ENCODE measurements at regions not wholly inside any gene's neighbourhood (a gene's known extent, or its start where the extent isn't known, plus 50 kb on each side); places are given as distances from the start of the nearest gene placed in this dataset.

GRCh38 chr20:21801193-21801592, 95.7 kb downstream of the PAX1 start:
- Histone ChIP-seq H3K4me3 (ENCODE audit: low read length, poor library complexity, severe bottlenecking) (no peak overlapping the region), H3F3A (ENCODE audit: low read depth) (no peaks in the 10 kb centered on the region), H3K79me2 (ENCODE audit: insufficient read depth, low read length) (no peaks in the 10 kb centered on the region), H3K9me2 (replicated peaks; ENCODE audit: low read depth, low read length) (no peaks in the 10 kb centered on the region), H3K9ac (ENCODE audit: low read depth, low read length, poor library complexity, severe bottlenecking) (no peak overlapping the region), H3K27me3 (ENCODE audit: insufficient read depth, low read length, poor library complexity, severe bottlenecking) (no peaks in the 10 kb centered on the region), H4K20me1 (ENCODE audit: insufficient read depth, low read length, poor library complexity, severe bottlenecking) (no peaks in the 10 kb centered on the region), H3K9me3 (ENCODE audit: insufficient read depth, low read depth, low read length) (no peaks in the 10 kb centered on the region), H3K4me2 (ENCODE audit: low read depth, low read length, poor library complexity, severe bottlenecking) (no peak overlapping the region), H2AFZ (ENCODE audit: low read length) (no peak overlapping the region), H3K4me1 (ENCODE audit: insufficient read depth, low read length, poor library complexity, severe bottlenecking) (no peaks in the 10 kb centered on the region), H3K36me3 (ENCODE audit: insufficient read depth, low read length) (no peaks in the 10 kb centered on the region)
- no peak for TF ChIP-seq EZH2phosphoT487 (IDR thresholded peaks at IDR 0.05; ENCODE audit: borderline replicate concordance)
- TF ChIP-seq, protein P1, sequence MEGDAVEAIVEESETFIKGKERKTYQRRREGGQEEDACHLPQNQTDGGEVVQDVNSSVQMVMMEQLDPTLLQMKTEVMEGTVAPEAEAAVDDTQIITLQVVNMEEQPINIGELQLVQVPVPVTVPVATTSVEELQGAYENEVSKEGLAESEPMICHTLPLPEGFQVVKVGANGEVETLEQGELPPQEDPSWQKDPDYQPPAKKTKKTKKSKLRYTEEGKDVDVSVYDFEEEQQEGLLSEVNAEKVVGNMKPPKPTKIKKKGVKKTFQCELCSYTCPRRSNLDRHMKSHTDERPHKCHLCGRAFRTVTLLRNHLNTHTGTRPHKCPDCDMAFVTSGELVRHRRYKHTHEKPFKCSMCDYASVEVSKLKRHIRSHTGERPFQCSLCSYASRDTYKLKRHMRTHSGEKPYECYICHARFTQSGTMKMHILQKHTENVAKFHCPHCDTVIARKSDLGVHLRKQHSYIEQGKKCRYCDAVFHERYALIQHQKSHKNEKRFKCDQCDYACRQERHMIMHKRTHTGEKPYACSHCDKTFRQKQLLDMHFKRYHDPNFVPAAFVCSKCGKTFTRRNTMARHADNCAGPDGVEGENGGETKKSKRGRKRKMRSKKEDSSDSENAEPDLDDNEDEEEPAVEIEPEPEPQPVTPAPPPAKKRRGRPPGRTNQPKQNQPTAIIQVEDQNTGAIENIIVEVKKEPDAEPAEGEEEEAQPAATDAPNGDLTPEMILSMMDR (conservative IDR thresholded peaks at IDR 0.05; ENCODE audit: low read length) = no peak

- Histone ChIP-seq H3K4me1 (ENCODE audit: insufficient read depth, low read length, poor library complexity, severe bottlenecking) (no peaks in the 10 kb centered on the region), H3K9ac (ENCODE audit: low read depth, low read length, poor library complexity, severe bottlenecking) (no peak overlapping the region), H3K9me2 (replicated peaks; ENCODE audit: low read depth, low read length) (no peaks in the 10 kb centered on the region), H3K36me3 (ENCODE audit: insufficient read depth, low read length) (no peaks in the 10 kb centered on the region), H2AFZ (ENCODE audit: low read length) (no peak overlapping the region), H3K9me3 (ENCODE audit: insufficient read depth, low read depth, low read length) (no peaks in the 10 kb centered on the region), H3K79me2 (ENCODE audit: insufficient read depth, low read length) (no peaks in the 10 kb centered on the region), H3K4me2 (ENCODE audit: low read depth, low read length, poor library complexity, severe bottlenecking) (no peak overlapping the region), H3K27me3 (ENCODE audit: insufficient read depth, low read length, poor library complexity, severe bottlenecking) (no peaks in the 10 kb centered on the region), H3F3A (ENCODE audit: low read depth) (no peaks in the 10 kb centered on the region), H4K20me1 (ENCODE audit: insufficient read depth, low read length, poor library complexity, severe bottlenecking) (no peaks in the 10 kb centered on the region), H3K4me3 (ENCODE audit: low read length, poor library complexity, severe bottlenecking) (no peak overlapping the region)
- TF ChIP-seq, protein P1 (conservative IDR thresholded peaks at IDR 0.05; ENCODE audit: low read length) = no peak
- TF ChIP-seq EZH2phosphoT487 (IDR thresholded peaks at IDR 0.05; ENCODE audit: borderline replicate concordance) = no peak
Measured at GRCh38 chr20:21798384-21798783, 92.9 kb downstream of the PAX1 start.

DNA sequence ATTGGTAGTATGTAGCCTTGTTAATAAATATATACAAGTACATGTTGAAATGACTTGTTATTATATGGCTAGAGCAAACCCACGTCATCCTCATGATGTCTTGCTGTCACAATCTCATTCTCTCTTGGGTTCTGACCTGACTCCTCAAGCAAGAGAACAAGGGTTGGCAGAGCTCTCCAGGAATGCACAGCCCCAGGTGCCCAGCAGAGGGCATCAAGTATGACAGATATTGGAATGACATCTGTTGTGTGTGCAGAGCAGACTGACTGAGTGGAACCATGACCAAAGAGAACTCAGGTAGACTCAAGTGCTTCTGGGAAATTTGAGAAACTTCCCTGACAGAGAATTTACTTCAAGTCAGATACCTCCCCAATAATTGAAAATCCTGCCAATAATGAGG, 90.6 kb downstream of the PAX1 start:
- no peaks in the 10 kb centered on the region for H3K27me3 ChIP-seq (ENCODE audit: insufficient read depth, low read length, poor library complexity, severe bottlenecking)
- H3K36me3 ChIP-seq (ENCODE audit: insufficient read depth, low read length) = no peaks in the 10 kb centered on the region
- no peaks in the 10 kb centered on the region for H3K9me3 ChIP-seq (ENCODE audit: insufficient read depth, low read depth, low read length)
- no peaks in the 10 kb centered on the region for H3K79me2 ChIP-seq (ENCODE audit: insufficient read depth, low read length)
- H3K9me2 ChIP-seq (replicated peaks; ENCODE audit: low read depth, low read length) = no peaks in the 10 kb centered on the region
- H4K20me1 ChIP-seq (ENCODE audit: insufficient read depth, low read length, poor library complexity, severe bottlenecking) = no peaks in the 10 kb centered on the region
- no peaks in the 10 kb centered on the region for H3K4me1 ChIP-seq (ENCODE audit: insufficient read depth, low read length, poor library complexity, severe bottlenecking)
- H3F3A ChIP-seq (ENCODE audit: low read depth) = no peaks in the 10 kb centered on the region
- H3K4me2 ChIP-seq (ENCODE audit: low read depth, low read length, poor library complexity, severe bottlenecking) = no peak overlapping the region
- H3K9ac ChIP-seq (ENCODE audit: low read depth, low read length, poor library complexity, severe bottlenecking) = no peak overlapping the region
- TF ChIP-seq, protein P1 (conservative IDR thresholded peaks at IDR 0.05; ENCODE audit: low read length) = peak; percentile 67
- TF ChIP-seq EZH2phosphoT487 (IDR thresholded peaks at IDR 0.05; ENCODE audit: borderline replicate concordance) = no peak
- H2AFZ ChIP-seq (ENCODE audit: low read length) = no peak overlapping the region
- no peak overlapping the region for H3K4me3 ChIP-seq (ENCODE audit: low read length, poor library complexity, severe bottlenecking)

Measured in Loucy (cell line).